SKM-1 (cell line): ENCODE measurements at regions not wholly inside any gene's neighbourhood (a gene's known extent, or its start where the extent isn't known, plus 50 kb on each side); places are given as distances from the start of the nearest gene placed in this dataset.

Experiments
- DNase-seq: peaks from one replicate; lab custom pipeline; 2025; ENCODE audit not compliant: unreplicated experiment; lab: John Stamatoyannopoulos, UW

- no peak for DNase-seq
These were observed 167.9 kb downstream of the AREG start for GRCh38 chr4:74612837-74613236.

- DNase-seq = no peak
These were observed 168.3 kb downstream of the AREG start for GRCh38 chr4:74613266-74613665.

GRCh38 chr4:74615411-74615810 is 170.5 kb downstream of the AREG start:
- no peak for DNase-seq

- DNase-seq = no peak
These were observed 173.2 kb downstream of the AREG start for GRCh38 chr4:74618166-74618565.

GRCh38 chr4:74618659-74619058 is 173.7 kb downstream of the AREG start:
- no peak for DNase-seq

GRCh38 chr4:74619931-74620702 is 174.2 kb downstream of the BTC start:
- no peak for DNase-seq

GRCh38 chr4:74621616-74622015 is 172.7 kb downstream of the BTC start:
- DNase-seq = no peak

GRCh38 chr4:74623041-74623440 is 171.3 kb downstream of the BTC start:
- no peak for DNase-seq

- peak; percentile 20 for DNase-seq
These were observed 169.8 kb downstream of the BTC start for GRCh38 chr4:74624351-74625151.

GRCh38 chr4:74625981-74626380 is 168.3 kb downstream of the BTC start:
- DNase-seq = no peak

- no peak for DNase-seq
These were observed 167.2 kb downstream of the BTC start for GRCh38 chr4:74627093-74627492.

- no peak for DNase-seq
These were observed 166.8 kb downstream of the BTC start for GRCh38 chr4:74627504-74627903.

- peak; percentile 82 for DNase-seq
These were observed 165.3 kb downstream of the BTC start for GRCh38 chr4:74628852-74629620.

- no peak for DNase-seq
These were observed 163.8 kb downstream of the BTC start for GRCh38 chr4:74630551-74630950.

GRCh38 chr4:74631338-74631737 is 163.0 kb downstream of the BTC start:
- no peak for DNase-seq

GRCh38 chr4:74631988-74632387 is 162.3 kb downstream of the BTC start:
- DNase-seq = no peak

GRCh38 chr4:74632634-74633033 is 161.7 kb downstream of the BTC start:
- no peak for DNase-seq

GRCh38 chr4:74635074-74635473 is 159.2 kb downstream of the BTC start:
- DNase-seq = no peak

- no peak for DNase-seq
These were observed 158.7 kb downstream of the BTC start for GRCh38 chr4:74635490-74636123.

- no peak for DNase-seq
These were observed 156.3 kb downstream of the BTC start for GRCh38 chr4:74638001-74638400.

- DNase-seq = no peak
These were observed 155.6 kb downstream of the BTC start for GRCh38 chr4:74638689-74639088.
